Cardiac muscle cell (in vitro differentiated cells and primary cell): ENCODE measurements at regions not wholly inside any gene's neighbourhood (a gene's known extent, or its start where the extent isn't known, plus 50 kb on each side); places are given as distances from the start of the nearest gene placed in this dataset.

Source experiments
- DNase-seq, 2 donors: peaks; one replicate each; pipeline versions ENCODE4 v3.0.0 to v3.0.0-alpha.2; 2010 to 2017; ENCODE audit warnings: low read depth in 1 of 2, low spot score in 1 of 2
- H3K27ac ChIP-seq: fragments of 200-600 bp; sonication (generic); 2 replicates; pipeline ENCODE4 v1.5.1; 2016
- H3K27me3 ChIP-seq: fragments of 200-600 bp; sonication (generic); 2 replicates; pipeline ENCODE4 v1.6.0; 2016; ENCODE audit warnings: control low read depth
- H3K36me3 ChIP-seq: fragments of 200-600 bp; sonication (generic); 2 replicates; pipeline ENCODE4 v1.5.1; 2016; ENCODE audit warnings: control low read depth
- H3K4me1 ChIP-seq: fragments of 200-600 bp; sonication (generic); 2 replicates; pipeline ENCODE4 v1.8.1; 2017; ENCODE audit warnings: low read depth, mild to moderate bottlenecking, mixed run types
- H3K4me3 ChIP-seq: fragments of 200-600 bp; sonication (generic); 2 replicates; pipeline ENCODE4 v1.5.1; 2016; ENCODE audit warnings: mild to moderate bottlenecking
- H3K9me3 ChIP-seq: fragments of 200-600 bp; sonication (generic); 2 replicates; pipeline ENCODE4 v1.5.1; 2017; ENCODE audit warnings: low read depth, mild to moderate bottlenecking, control low read depth
- TF ChIP-seq, protein P1 (sequence below): IDR thresholded peaks from 2 replicates; pipeline ENCODE4 v1.5.1; 2012; ENCODE audit warnings: low read depth, mild to moderate bottlenecking, low read length

DNA sequence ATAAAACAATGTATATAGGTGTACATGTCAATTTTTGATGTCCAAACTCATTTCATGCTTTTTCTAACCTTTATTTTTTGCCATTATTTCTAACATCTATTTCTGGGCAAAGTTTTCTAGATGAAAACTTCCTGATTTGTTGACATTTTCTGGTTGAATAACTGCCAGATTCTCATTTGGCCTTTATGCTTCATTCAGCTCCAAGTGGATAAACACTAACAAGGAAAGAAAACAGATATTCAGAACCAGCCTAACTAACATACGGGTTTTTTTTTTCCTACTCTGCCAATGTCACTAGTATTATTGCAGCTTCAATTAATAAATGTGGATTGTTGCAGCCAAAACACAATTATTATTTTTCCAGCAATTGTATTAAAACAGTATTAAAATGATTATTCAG, 50.9 kb upstream of the RAP1GDS1 start:
- DNase-seq, result no peak
- Histone ChIP-seq H3K27me3 (no peaks in the 10 kb centered on the region), H3K9me3 (no peaks in the 10 kb centered on the region), H3K4me3 (no peak overlapping the region), H3K27ac (no peak overlapping the region), H3K4me1 (no peaks in the 10 kb centered on the region), H3K36me3 (no peaks in the 10 kb centered on the region)
- TF ChIP-seq, protein P1, sequence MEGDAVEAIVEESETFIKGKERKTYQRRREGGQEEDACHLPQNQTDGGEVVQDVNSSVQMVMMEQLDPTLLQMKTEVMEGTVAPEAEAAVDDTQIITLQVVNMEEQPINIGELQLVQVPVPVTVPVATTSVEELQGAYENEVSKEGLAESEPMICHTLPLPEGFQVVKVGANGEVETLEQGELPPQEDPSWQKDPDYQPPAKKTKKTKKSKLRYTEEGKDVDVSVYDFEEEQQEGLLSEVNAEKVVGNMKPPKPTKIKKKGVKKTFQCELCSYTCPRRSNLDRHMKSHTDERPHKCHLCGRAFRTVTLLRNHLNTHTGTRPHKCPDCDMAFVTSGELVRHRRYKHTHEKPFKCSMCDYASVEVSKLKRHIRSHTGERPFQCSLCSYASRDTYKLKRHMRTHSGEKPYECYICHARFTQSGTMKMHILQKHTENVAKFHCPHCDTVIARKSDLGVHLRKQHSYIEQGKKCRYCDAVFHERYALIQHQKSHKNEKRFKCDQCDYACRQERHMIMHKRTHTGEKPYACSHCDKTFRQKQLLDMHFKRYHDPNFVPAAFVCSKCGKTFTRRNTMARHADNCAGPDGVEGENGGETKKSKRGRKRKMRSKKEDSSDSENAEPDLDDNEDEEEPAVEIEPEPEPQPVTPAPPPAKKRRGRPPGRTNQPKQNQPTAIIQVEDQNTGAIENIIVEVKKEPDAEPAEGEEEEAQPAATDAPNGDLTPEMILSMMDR, result no peak

DNA sequence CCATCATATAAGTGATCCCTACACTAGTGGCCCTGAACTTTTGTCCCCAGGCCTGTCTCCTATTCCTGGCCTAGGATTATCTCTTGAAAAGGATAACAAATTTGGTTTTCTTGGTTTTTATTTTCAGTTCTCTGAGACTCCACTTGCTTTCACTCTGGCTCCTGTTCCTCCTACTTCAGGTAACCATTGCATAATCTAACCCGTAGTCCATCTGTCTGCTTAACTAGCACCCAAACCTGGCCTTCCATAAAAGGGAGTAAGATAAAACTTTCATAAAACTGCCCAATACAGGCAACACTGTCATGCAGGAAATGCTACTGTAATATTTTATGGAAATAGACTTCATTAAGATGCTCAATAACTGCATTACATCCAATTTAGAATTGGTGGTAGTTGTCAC, 52.1 kb upstream of the RAP1GDS1 start:
- TF ChIP-seq, protein P1, result no peak
- H3K27ac ChIP-seq, result no peak overlapping the region
- no peak for DNase-seq
- H3K4me3 ChIP-seq, result no peak overlapping the region
- no peaks in the 10 kb centered on the region for H3K4me1 ChIP-seq
- H3K36me3 ChIP-seq, result no peaks in the 10 kb centered on the region
- H3K9me3 ChIP-seq, result no peaks in the 10 kb centered on the region
- H3K27me3 ChIP-seq, result no peaks in the 10 kb centered on the region

DNA sequence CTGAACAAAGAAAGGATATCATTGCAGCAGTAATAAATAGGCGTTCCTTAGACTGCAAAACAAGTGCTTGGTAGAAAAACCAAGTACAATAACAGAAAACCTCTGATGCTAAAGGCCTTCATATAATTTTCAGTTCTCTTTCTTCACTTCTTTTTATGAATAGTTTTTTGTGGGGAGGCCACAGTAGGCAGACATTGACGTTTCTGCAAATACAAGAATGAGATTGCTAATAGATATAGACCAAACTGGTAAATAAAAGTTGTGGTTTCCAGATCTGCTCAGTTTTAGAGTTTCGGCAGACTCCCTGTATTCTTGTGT, 57.0 kb upstream of the RAP1GDS1 start:
- DNase-seq, result no peak
- TF ChIP-seq, protein P1, result no peak
- H3K9me3 ChIP-seq, result no peaks in the 10 kb centered on the region
- H3K27ac ChIP-seq, result no peak overlapping the region
- no peaks in the 10 kb centered on the region for H3K36me3 ChIP-seq
- H3K27me3 ChIP-seq, result no peaks in the 10 kb centered on the region
- H3K4me3 ChIP-seq, result no peak overlapping the region
- H3K4me1 ChIP-seq, result peaks cover 7% of the 10 kb centered on the region

DNA sequence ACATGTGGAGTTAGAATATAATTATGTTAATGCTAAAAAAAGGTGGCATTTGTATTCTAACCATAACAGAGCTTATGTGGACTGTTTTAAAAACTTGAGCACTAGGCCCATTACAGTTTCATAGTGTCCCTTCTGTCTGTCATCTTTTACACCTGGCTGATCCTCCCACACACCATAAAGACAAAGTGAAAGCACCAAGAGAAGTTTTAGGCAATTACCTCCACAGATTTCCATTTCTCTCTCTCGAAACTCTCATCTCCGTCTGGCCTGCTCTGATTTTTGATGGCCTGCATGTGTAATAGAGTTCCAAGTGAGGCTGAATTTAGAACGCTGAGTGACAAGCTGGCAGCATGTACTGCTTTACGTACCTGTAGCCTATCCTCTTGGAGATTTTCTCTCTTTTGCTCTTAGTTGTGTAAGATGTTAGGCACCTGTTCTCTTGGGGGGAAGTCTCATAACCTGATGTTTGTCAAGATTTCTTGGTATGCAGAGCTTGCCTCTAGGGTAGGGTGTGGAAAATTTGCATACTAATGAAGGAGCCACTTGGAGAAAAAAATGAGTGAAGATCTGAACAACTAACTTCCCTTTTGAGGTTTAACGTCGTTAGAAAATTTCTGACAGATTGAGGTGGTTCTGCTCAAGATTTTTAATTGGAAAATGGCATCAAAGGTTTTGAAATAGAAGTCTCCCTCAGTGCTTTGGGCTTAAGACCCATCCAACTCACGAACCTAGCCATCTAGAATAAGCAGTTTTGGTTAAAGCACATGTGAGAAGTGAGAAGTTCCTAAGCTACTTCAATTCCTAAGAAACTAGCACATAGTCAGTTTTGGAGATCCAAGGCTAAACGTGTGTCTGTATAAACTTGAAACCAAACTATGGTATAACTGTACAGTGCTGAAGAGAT, 57.6 kb upstream of the RAP1GDS1 start:
- Histone ChIP-seq H3K27me3 (no peaks in the 10 kb centered on the region), H3K9me3 (no peaks in the 10 kb centered on the region), H3K4me1 (peaks cover 7% of the 10 kb centered on the region), H3K36me3 (no peaks in the 10 kb centered on the region), H3K4me3 (no peak overlapping the region), H3K27ac (peak overlapping the region; percentile 17)
- TF ChIP-seq, protein P1, result no peak
- peak in 1 of 2 donors; percentile 8 for DNase-seq

DNA sequence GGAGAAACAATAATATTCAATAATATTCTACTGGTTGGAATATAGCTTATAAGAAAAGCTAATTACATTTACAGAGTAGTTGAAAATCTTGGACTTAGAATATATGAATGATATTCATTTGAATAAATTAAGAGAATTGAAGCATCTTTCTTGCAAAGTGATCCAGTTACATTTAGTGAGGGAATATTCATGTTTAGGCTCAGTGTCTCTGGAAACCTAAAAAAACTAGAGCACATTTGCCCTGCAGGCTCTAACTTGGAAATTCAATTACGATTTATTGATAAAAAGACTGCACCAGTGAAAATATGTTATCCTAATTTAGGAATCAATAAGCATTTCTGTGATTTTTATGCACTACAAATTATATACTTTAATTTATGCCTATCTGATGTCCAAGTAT, 58.3 kb upstream of the RAP1GDS1 start:
- peaks cover 7% of the 10 kb centered on the region for H3K4me1 ChIP-seq
- no peak overlapping the region for H3K4me3 ChIP-seq
- DNase-seq, result no peak
- TF ChIP-seq, protein P1, result no peak
- H3K27ac ChIP-seq, result no peak overlapping the region
- no peaks in the 10 kb centered on the region for H3K9me3 ChIP-seq
- no peaks in the 10 kb centered on the region for H3K36me3 ChIP-seq
- no peaks in the 10 kb centered on the region for H3K27me3 ChIP-seq
